Hematopoietic multipotent progenitor cell treated with erythropoietin and hydrocortisone succinate and interleukin-3 and kit ligand, for 6 days (in vitro differentiated cells): ENCODE measurements at regions not wholly inside any gene's neighbourhood (a gene's known extent, or its start where the extent isn't known, plus 50 kb on each side); places are given as distances from the start of the nearest gene placed in this dataset.
"Not testable (repeated sequence)": the region's sequence is repeated elsewhere in the genome, so short reads cannot be mapped to it uniquely, and the experiment has no call there.

Source experiments
- DNase-seq: peaks from one replicate; pipeline ENCODE4 v3.0.0-alpha.2; 2015

DNA sequence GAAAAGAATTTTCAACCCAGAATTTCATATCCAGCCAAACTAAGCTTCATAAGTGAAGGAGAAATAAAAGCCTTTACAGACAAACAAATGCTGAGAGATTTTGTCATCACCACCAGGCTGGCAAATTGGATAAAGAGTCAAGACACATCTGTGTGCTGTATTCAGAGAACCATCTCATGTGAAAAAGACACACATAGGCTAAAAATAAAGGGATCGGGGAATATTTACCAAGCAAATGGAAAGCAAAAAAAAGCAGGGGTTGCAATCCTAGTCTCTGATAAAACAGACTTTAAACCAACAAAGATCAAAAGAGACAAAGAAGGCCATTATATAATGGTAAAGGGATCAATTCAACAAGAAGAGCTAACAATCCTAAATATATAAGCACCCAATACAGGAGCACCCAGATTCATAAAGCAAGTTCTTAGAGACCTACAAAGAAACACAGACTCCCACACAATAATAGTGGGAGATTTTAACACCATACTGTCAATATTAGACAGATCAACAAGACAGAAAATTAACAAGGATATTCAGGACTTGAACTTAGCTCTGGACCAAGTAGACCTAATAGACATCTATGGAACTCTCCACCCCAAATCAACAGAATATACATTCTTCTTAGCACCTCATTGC, 55.9 kb upstream of the ACSM6 start:
- not testable (repeated sequence) for DNase-seq

DNA sequence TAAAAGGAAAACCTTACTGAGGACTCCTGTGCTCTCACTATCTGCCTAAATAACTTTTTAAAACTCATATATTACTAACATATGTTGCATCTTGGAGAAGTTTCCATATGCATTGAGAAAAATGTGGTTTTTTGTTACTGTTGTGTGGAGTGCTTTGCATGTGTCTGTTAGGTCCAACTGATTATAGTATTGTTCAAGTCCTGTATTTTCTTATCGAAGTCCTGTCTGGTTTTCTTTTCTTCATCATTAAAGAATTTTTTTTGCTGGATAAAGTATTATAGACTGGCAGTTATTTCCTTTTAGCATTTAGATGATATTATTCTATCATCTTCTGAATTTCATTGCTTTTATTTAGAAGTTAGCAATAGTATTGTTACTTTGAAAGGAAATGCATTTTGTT, 59.5 kb upstream of the ACSM6 start:
- no peak for DNase-seq

DNA sequence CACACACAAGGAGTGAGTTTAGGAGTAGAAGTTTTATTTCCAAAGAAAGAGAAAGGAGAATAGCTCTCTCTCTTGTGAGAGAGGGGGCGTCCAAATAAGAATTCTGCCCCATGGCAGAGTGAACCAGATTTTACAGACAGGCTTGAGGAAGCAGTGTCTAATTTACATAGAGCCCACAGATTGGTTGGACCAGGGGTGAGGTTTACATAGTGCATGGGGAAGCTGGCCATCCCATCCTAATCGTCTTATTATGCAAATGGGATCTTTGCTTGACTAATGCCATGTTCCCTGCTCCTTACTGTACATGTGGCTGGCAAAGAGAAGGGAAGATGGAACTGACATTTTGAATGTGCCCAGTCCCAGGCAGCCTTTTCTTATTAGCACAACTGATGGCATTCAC, 60.0 kb upstream of the ACSM6 start:
- no peak for DNase-seq

DNA sequence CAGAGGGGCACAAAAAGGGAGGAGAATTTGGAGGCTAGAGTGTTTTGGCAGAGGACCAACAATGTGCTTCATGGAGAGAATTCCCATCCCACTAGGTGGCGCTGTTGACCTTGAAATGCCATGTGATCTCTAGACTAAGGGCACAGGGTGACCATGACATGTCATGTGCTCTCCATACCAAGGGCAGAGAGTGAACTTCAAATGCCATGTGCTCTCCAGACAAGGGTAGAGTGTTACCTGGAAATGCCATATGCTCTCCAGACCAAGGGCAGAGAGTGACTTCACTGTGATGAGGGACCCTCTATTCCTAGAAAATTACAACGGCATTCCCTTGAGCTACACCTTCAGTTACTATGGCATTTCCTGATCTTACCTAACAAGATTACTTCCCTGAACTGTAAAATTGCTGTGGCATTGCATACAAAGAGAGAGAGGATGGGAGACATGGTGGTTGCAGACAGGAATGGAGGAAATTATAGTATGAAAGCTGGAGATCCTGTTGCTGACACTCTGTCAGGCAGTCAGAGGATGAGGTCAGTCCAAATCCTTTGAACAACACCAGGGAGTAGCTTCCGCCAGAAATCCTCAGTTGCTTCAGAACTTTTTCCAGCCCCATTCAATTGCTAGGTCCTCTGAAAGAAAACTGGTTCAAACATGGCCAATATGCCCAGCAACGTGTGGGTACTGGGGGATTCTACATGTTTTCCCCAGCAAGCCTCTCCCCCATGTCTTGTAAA, 60.9 kb upstream of the ACSM6 start:
- DNase-seq, result peak; percentile 98

DNA sequence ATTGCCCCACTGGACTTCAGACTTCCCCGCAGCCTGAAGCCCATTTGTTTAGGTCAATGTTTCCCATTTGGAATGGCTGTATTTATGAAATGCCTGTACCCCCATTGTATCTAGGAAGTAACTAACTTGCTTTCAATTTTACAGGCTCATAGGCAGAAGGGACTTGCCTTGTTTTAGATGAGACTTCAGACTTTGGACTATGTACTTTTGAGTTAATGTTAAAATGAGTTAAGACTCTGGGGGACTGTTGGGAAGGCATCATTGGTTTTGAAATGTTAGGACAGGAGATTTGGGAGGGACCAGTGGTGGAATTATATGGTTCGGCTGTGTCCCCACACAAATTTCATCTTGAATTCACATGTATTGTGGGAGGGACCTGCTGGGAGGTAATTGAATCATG, 61.1 kb upstream of the CYP2C8 start:
- DNase-seq, result not testable (repeated sequence)

DNA sequence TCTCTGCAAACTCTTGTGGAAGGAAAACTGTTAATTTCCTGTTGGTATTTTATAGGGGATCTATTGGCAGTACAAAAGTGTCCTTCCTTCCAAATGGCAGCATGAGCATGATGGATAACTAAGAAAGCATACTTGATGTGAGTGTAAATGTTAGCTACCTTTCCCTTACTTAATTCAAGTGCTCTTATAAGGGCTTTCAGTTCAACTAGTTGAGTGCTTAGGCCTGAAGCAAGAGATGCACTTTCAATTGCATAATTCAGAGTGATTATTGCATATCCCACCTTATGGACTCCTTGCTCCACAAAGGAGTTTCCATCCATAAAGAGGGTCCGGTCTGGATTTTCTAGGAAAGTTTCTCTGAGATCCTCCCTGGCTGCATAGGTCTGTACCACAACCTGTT, 56.3 kb upstream of the CYP2C8 start:
- DNase-seq, result no peak

DNA sequence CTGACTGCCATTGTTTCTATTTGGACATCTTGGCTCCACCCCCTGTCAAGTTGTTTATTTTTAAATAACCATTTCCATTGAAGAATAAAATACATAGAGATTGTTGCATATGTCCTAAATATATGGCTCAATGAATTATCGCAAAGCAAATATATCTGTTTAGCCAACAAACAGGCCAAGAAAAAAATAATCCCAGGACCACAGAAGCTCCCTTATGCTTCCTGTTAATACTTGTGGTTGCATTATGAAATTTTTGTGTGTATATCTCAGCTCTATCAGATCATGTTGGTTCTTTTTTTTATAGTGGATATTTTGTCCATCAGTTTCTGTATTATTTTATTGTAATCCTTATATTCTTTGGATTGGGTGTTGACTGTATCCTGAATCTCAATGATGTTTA, 53.4 kb upstream of the CYP2C8 start:
- DNase-seq, result peak; percentile 54

DNA sequence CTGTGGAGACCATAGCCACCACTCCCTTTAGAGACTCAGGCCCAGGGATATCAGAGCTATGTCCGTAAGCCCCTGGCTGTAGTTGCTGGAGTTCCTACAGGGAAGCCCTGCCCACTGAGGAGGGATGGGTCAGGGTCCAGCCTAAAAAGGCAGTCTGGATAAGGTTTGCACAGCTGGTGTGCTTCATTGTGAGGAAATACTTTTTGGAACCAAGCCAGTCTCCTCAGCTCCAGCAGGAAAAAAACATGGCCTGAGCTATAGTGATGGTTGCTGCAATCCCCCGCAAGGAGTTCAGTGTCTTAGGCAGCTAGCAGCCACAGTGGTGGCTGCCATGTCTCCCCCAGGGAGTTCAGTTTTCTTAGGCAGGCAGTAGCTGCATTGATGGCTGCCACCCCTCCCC, 52.6 kb upstream of the CYP2C8 start:
- no peak for DNase-seq
